Left cardiac atrium (tissue), 4 donors: ENCODE measurements at regions not wholly inside any gene's neighbourhood (a gene's known extent, or its start where the extent isn't known, plus 50 kb on each side); places are given as distances from the start of the nearest gene placed in this dataset.
"Not testable (repeated sequence)": the region's sequence is repeated elsewhere in the genome, so short reads cannot be mapped to it uniquely, and the experiment has no call there.

Experiments used
- ATAC-seq, 2 donors: fragments of 200-7000 bp; cut with Tn5 transposase; one replicate each; pipeline ENCODE4 v1.9.1; 2020; ENCODE audit warnings: mild to moderate bottlenecking in 2 of 2, moderate library complexity in 2 of 2
- DNase-seq: peaks from one replicate; pipeline ENCODE4 v3.0.0-alpha.2; 2020
- intact Hi-C, 2 donors: fragments of 100-400 bp; cut with DNase I; formaldehyde crosslinking; loops; one replicate each; pipeline versions ENCODE4 v1.14.1 to v1.15.1; 2022 to 2023
- donor health status: DM: no; HTN: yes; CAD: no.
- donor health status: DM: no; HTN: yes; CAD: no; lungs with severe emphysema.
- donor health status: DM: yes; HTN: yes; CAD: no.
- donor health status: Dilated cardiomyopathy.

DNA sequence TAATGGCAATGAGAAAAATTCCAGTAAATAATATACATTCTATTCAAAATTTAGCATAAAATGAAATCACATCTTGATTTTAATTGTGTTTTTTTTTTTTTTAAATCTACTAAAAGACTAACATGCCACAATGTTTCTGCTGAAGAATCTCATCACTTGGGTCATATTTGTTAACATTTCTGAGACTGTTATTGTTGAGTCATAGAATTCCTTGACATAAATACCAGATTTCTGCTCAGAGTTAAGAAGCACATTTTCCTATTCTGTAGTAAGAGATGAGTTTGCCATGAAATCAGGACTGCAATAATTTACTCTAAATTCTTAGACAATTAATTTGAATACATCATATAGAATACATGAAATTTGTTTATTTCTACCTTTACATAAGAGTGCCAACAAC is 154.9 kb upstream of the KYNU start:
- intact Hi-C loops: no loop called here
- DNase-seq (no peak), ATAC-seq (no peak)

DNA sequence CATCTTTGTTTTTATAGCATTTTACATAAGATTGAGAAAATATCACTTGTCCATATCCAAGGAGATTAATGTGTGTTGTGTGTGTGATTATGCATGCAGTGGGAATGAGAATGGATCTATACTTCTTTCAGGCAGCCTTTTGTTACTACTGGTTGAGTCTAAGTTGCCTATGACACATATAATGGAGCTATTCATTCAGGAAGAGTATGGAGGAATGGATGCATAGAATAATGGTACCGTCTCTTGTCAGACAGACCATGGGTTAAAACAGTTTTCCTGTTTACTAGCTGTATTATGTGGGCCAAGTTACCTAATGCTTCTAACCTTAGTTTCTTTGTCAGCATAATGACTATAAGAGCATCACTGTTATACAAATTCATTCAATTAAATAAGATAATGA is 155.4 kb upstream of the KYNU start:
- ATAC-seq: no peak
- no peak for DNase-seq
- intact Hi-C loops: no loop called here

DNA sequence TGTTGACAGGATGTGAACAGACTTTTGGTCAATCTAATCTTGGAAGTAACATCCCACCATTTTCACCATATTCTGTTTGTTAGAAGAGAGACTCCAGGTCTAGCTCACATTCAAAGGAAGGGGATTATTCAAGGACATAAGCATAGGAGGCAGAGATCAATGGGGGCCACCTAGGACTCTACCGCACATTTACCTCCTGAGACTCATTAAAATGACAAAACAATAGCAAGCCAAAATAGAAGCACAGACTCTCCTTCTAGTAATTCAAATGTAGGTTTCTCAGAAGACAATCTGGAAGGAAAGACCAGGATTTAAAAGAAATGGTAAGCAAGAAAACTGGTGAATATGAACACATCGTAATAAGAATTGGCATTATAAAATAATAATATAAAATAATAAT is 156.4 kb upstream of the KYNU start:
- intact Hi-C loops: no loop called here
- DNase-seq (no peak), ATAC-seq (no peak)

DNA sequence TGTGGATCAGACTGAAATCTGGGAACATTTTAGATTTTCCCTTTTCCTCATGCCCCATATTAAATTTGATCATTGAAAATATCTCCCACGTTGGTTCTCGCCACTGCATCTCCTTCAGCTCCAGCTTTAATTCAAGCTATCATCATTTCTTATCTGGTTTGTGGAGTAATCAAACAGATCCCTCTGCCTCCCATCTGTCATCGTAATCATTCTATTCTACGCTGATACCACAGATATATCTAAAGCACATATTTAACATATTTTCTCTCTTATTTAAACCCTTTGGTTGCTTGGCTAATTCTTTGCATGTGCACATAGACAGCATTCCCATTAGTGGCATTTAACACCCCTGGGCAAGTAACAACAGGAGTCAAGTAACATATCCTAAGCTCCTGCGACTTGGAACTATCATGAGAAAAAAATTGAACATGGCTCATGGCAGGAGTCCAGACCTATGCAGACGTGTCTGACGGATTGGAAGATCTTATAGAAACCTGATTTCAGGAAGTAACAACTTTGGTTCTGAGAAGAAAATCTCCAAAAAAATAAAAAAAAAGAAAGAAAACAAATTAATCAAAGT is 158.8 kb upstream of the KYNU start:
- intact Hi-C loops: no loop called here
- DNase-seq (no peak), ATAC-seq (no peak)

DNA sequence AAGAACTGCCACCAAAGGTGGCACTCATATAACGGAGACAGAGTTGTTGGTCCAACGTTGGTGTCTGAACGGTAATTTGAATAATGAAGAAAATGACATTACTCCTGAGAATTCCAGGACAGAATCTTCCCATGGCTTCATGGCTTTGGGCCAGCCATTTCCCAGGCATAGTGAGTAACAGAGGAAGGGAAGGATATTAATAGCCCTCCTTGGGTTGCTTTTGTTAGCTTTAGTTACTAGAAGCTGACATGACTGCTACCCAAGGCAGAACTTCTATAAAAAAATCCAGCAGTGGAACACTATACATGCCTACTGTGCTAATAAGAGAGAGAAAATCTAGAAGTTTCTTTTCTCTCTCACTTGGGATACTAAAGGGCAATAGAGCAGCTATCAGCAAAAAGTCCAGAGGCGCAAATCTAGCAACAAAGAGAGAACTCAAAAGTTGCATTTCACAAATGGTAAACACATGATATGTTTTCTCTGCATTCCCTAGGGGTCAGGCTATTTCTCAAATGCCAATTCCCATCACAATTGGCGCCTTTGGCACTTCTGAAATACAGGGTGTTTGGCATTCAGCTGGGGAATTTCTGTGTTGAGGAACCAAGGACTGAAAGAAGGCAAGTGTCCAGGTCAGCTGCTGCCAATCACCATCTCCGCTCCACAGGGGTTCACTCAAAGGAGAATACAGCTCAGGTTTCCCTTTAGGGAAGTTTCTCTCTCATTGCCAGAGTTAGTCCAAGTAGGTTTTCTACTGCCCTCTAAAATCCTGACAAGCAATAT is 160.8 kb upstream of the KYNU start:
- intact Hi-C loops: no loop called here
- ATAC-seq (peak in 1 of 2 donors; percentile 37), DNase-seq (no peak)

DNA sequence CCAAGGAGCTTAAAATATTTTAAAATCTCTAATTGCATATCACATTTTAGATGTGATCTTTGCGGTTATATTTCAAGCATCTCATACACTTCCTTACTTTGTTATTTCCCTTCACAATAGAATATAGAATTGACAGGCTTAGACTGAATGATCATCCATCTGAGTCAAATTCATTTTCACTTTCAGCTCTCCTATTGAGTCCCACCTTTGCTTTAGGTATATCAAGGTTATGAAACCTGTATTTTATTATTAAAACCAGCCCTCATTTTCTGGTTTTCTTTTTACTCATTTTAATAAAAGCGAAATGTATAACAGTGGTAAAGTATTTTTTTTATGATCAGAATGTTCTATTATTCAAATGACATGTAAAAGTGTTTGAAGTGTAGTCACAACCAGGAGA is 162.9 kb upstream of the KYNU start:
- no peak for DNase-seq
- no peak for ATAC-seq
- intact Hi-C loops: no loop called here

DNA sequence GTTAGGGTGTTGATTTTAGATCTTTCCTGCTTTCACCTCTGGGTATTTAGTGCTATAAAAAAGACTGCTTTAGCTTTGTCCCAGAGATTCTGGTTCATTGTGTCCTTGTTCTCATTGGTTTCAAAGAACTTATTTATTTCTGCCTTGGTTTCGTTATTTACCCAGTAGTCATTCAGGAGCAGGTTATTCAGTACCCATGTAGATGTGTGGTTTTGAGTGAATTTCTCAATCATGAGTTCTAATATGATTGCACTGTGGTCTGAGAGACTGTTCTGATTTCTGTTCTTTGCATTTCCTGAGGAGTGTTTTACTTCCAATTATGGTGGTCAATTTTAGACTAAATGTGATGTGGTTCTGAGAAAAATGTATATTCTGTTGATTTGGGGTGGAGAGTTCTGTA is 167.1 kb upstream of the KYNU start:
- ATAC-seq (no peak), DNase-seq (no peak)
- intact Hi-C loops: no loop called here

DNA sequence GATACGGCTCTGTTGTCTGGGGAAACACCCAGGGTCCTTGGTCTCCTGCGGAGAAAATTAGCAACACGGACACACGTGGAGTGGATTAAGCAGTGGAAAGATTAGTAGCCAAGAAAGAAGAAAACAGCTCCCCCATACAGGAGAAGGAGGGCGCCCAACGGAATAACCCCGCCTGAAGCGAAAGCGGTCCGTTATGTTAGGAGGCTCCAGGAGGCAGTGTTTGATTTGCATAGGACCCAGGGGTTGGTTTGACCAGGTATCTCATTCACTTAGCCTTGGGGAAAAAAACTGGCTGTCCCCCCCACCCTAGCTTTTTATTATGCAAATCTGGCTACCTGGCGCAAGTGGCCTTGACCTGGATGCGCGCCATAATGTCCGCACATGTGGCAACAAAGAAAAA is 170.1 kb upstream of the KYNU start:
- intact Hi-C loops: no loop called here
- ATAC-seq (no peak), DNase-seq (no peak)

DNA sequence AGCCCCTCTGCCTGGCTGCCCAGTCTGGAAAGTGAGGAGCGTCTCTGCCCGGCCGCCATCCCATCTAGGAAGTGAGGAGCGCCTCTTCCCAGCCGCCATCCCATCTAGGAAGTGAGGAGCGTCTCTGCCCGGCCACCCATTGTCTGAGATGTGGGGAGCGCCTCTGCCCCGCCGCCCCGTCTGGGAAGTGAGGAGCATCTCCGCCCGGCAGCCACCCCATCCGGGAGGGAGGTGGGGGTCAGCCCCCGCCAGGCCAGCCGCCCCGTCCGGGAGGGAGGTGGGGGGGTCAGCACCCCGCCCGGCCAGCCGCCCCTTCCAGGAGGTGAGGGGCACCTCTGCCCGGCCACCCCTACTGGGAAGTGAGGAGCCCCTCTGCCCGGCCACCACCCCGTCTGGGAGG is 175.1 kb upstream of the KYNU start:
- intact Hi-C loops, ATAC-seq, DNase-seq: not testable (repeated sequence)

DNA sequence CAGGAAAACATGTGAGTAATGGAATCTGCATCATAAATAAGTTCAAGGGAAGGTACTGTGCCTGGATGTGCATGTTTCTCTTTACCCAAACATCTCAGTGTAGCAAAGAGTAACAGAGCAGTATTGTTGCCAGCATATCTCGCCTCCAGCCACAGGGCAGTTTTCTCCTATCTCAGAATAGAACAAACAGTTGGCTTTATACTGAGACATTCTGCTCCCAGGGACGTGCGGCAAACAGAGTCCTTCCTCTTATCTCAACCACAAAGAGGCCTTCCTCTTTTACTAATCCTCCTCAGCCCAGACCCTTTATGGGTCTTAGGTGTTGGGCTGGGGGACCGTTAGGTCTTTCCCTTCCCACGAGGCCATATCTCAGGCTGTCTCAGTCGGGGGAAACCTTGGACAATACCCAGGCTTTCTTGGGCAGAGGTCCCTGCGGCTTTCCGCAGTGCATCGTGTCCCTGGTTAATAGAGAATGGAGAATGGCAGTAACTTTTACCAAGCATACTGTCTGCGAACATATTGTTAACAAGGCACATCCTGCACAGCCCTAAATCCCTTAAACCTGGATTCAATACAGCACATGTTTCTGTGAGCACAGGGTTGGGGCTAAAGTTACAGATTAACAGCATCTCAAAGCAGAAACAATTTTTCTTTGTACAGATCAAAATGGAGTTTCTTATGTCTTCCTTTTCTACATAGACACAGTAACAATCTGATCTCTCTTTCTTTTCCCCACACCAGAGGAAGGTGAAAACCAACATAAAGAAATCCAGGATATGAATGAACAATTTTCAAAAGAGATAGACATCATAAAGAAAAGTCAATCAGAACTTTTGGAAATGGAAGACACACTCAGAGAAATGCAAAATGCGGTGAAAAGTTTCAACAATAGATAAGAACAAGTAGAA is 181.9 kb upstream of the KYNU start:
- intact Hi-C loops, ATAC-seq, DNase-seq: not testable (repeated sequence)

DNA sequence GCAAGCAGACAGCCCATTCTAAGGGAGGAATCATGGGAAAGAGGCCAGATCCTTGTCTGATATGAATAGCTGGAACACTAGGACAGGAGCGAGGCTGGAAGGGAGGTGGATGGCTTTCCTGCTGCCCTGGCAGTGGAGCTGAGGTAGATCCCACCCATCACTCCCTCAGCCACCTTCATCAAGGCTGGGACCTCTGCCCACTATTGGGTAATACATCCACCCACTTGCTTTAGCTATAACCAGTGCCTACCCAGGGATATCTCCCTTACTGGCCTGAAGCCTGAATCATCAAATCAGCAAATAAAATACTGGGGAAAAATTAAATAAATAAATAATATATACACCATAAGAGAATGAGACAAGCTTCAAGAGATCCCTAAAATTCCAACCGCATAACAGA is 183.2 kb upstream of the KYNU start:
- ATAC-seq (peak in 1 of 2 donors; percentile 77), DNase-seq (no peak)
- intact Hi-C loops: no loop called here

DNA sequence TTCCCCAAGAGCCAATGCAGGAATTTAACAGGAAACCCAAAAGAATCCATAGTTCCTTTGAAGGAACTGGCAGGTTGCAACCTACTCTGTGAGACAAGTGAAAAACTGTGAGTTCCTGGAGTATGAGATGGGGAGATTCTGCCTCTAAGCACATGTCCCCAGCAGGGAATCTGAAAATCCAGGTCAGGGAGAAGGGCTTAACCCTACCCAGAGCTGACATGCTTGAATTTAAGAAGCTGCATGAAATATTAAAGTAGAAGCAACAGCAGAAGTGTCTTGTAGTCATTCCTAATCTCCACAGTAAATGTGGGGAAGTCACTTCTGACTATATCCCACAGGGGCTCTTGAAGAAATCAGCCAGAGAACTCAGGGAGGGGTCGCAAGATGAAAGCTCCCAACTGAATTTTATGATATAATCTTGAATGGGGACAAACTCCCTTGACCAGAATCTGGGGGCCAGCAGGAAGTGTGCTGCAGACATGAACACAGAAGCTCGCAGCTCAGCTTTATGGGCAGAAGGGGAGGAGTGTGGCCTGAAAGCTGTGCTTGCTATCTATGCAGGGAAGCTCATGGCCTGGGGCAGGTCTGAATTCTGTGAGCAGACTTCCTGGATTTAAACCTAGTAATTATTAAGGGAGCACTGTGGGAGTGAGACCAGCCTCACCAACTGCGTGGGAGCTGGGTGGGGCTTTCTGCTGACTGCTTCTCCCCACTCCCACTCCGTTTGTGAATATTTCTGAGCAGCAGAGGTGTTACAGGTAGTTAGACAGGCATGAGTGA is 184.1 kb upstream of the KYNU start:
- intact Hi-C loops: no loop called here
- DNase-seq (no peak), ATAC-seq (peak in 1 of 2 donors; percentile 47)

DNA sequence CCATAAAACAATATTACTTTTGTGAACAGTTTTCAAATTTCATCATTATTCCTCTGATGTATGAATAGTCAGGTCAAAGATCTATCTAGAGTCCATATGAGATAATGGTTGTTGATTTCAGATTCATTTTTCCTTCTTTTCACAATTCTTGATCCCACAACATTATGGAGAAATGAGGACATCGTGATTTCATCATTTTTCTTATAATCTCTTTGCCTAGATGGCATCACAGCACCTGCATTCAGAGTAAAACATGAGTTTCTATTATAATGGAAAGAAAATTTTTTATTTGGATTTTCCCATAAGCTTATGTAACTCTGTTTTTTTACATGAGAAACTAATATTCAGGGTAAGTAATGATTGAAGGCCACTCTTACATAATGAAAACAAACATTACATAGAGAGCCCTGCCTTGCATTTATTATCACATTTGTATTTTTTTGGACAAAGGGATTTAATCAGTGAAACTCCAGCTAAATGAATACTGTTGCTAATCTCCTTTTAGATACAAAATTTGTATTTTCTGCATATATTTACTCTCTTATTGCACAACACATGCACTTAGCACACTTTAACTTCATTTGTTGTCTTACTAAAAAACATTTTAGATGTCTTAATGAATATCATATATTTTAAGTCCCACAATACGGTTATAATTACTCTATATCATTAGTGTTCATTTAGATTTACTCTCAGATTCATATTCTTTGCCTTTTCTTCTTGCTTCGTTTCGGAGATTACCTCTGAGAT is 188.4 kb upstream of the KYNU start:
- DNase-seq (no peak), ATAC-seq (no peak)
- intact Hi-C loops: loop anchor here in 1 of 2 donors (10.0 kb wide), 1 partner anchor 296 kb away; no protein-coding TSS in a partner anchor

DNA sequence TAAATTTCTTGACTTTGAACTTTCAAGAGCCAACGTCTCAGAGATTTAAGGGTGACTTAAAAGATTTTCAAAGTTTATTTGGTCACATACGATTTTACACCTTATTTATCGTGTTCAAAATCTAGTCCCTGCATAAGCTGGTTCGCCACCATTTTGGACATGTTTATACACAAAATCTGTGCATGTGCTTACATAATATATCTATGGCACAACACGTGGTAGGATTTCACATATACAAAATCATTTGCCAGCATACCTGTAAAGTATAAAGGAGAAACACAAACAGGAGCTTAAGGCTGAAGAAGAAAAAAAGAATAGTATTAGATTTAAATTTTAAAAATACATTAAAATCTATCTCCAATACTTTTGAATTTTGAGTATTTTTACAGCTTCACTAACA is 190.0 kb upstream of the KYNU start:
- ATAC-seq (no peak), DNase-seq (no peak)
- intact Hi-C loops: loop anchor here in 1 of 2 donors (10.0 kb wide), 1 partner anchor 297 kb away; no protein-coding TSS in a partner anchor

DNA sequence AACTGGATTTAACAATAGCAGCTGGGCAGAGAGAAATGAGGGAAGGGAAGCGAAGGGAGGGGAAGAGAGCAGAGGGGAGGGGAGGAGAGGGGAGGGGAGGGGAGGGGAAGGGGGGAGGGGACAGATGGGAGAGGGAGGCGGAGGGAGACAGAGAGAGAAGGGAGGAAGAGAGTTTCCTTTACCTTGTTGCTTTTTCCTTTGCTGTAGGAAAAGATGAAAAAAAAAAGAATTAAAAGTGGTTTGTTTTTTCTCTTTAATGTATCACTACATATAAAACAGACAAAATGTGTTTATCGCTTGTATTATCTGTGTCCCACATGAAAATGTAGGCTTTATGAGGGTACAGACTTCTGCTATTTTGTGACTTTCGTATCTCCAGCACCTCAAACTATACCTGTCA is 190.4 kb upstream of the KYNU start:
- DNase-seq (no peak), ATAC-seq (no peak)
- intact Hi-C loops: loop anchor here in 1 of 2 donors (10.0 kb wide), 1 partner anchor 298 kb away; no protein-coding TSS in a partner anchor

DNA sequence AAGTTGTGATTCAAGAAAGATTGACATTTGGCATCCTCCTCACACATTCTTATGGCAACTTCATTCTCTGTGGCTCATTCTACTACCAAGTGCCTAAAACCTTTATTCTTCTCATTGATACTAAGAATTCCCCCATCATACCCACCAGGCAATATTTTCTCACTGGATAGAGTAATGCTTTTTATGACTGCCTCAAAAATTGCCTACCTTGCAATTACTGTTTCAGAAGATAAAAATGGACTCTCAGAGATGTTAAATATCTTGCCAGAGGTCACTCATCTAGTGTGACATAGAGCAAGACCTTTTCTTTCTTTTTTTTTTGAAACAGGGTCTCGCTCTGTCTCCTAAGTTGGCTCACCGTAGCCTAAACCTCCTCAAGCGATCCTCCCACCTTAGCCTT is 192.8 kb upstream of the KYNU start:
- ATAC-seq: no peak
- intact Hi-C loops: loop anchor here (5.0 to 10.0 kb wide), 2 partner anchors 298 to 300 kb away; no protein-coding TSS in a partner anchor
- no peak for DNase-seq

DNA sequence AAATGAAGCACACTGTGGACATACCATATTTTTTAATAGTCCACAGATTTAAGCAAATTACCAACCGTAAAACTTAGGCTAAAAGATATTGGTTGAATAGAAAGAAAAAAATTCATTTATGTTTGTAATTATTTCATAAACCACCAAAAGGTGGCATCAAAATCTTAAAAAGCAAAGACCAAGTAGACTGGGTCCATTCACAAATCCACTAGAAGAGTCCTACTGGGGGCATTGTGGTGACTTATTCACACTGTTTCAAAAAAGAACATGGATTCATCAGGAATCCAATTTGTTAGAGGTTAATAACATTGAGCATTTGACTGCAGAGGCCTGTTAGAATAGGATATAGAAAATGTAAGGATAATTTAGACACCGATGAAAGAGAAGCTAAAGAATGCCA is 194.9 kb upstream of the KYNU start:
- intact Hi-C loops: loop anchor here (5.0 to 10.0 kb wide), 2 partner anchors 300 to 302 kb away; no protein-coding TSS in a partner anchor
- DNase-seq (no peak), ATAC-seq (no peak)

DNA sequence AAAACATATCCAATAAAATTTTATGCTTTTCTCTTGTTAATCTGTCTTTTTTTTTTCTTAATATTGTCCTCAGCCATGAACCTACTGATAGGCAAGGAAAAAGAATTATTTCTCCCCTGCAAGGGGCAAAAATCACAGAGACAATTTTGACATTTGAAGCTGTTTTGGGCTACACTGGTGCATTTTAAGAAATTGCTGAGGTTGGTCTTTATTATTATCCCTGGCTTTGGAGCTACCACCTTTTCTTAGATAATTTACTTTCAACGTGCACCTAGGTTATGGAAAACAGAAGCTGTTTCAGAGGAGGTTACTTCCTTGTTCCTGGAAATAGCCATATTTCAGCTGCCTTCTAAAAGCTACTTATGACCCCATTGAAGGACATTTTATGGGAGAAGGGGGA is 195.5 kb upstream of the KYNU start:
- intact Hi-C loops: loop anchor here (5.0 to 10.0 kb wide), 2 partner anchors 300 to 303 kb away; no protein-coding TSS in a partner anchor
- ATAC-seq (no peak), DNase-seq (no peak)
